ENCODE measurements at regions not wholly inside any gene's neighbourhood (a gene's known extent, or its start where the extent isn't known, plus 50 kb on each side); places are given as distances from the start of the nearest gene placed in this dataset.
"Not testable (repeated sequence)": the region's sequence is repeated elsewhere in the genome, so short reads cannot be mapped to it uniquely, and the experiment has no call there.

DNA sequence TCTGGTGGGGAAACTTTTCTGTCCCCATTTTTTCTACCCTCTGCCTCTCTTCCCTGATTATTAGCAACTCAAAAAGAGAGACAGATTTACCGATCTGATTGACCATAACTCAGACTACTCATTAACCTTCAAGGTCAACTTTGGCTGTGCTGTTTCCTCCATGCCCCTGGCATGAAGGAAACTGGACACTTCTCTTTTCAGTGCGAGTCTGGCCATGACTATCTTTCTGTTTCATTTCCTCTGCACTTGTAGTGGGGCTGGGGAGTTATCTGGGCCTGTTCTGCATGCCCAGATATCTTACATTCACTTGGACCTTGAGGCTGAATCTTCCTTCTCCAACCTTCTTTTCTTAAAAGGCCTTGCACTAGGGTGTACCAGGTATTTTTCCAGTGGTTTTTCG is 76.9 kb upstream of the SLCO2A1 start:
- H3K27ac ChIP-seq = no peak overlapping the region
- ChIA-PET POLR2A (ENCODE audit: low non-redundant PET) (no interaction called here), CTCF (no interaction called here)
- DNase-seq (ENCODE audit: low spot score) = no peak
- TF ChIP-seq, protein P1, sequence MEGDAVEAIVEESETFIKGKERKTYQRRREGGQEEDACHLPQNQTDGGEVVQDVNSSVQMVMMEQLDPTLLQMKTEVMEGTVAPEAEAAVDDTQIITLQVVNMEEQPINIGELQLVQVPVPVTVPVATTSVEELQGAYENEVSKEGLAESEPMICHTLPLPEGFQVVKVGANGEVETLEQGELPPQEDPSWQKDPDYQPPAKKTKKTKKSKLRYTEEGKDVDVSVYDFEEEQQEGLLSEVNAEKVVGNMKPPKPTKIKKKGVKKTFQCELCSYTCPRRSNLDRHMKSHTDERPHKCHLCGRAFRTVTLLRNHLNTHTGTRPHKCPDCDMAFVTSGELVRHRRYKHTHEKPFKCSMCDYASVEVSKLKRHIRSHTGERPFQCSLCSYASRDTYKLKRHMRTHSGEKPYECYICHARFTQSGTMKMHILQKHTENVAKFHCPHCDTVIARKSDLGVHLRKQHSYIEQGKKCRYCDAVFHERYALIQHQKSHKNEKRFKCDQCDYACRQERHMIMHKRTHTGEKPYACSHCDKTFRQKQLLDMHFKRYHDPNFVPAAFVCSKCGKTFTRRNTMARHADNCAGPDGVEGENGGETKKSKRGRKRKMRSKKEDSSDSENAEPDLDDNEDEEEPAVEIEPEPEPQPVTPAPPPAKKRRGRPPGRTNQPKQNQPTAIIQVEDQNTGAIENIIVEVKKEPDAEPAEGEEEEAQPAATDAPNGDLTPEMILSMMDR (conservative IDR thresholded peaks at IDR 0.05; ENCODE audit: low read depth) = no peak

DNA sequence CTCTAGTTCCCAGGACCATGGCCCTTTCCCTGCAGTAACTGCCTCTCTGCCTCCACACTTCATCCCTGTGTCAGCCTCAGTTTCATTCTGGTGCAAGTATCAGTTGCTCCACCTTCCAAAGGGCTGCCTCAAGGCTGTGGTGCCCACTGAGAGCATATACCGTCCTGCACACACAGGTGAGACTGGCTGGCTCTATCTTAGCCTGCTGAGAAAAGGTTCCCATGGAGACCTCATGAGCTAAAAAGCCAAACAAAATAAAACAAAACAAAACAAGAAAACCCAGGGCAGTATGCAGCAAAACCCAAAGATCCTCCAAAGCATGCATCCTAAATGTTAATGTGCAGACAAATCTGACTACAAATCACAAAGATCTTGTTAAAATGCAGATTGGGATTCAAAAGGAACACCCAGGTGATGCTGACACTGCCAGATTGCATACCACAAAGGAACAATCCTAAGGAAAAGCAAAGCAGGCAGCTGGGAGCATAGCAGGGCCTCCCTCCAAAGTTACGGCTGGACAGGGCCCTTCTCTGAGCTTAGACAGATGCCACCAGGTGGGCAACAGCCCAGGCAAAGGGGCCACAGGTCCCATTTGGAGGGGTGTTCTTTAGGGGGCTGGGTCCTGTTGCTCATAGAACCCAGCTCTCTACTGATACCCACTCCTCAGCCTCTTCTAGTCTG is 76.3 kb upstream of the SLCO2A1 start:
- no peak for DNase-seq (ENCODE audit: low spot score)
- ChIA-PET POLR2A (ENCODE audit: low non-redundant PET) (no interaction called here), CTCF (no interaction called here)
- TF ChIP-seq, protein P1 (conservative IDR thresholded peaks at IDR 0.05; ENCODE audit: low read depth) = no peak
- no peak overlapping the region for H3K27ac ChIP-seq

DNA sequence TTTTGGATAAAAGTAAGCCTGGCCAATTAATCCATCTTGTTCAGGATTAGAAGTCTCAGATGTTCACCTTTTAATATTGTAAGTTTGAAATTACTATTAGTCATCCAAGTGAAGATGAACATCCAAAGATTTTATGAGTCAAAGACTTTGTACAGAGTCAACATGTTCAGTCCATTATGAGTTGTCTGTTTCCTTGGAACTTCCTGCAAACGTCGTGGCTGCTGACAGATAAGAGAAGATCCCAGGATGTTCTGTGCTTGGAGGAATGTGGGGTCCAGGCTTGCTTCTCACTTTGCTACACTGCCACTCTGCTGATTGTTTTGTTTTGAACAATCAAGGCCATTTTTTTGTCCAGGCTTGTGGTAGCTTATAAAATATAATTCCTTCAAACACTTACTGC is 74.3 kb upstream of the SLCO2A1 start:
- CTCF ChIA-PET = interaction anchor here (1.0 kb wide), 1 partner anchor 21 kb away, joined by 3 read pairs; no protein-coding TSS in a partner anchor
- H3K27ac ChIP-seq = no peak overlapping the region
- TF ChIP-seq, protein P1 (conservative IDR thresholded peaks at IDR 0.05; ENCODE audit: low read depth) = no peak
- no peak for DNase-seq (ENCODE audit: low spot score)
- POLR2A ChIA-PET (ENCODE audit: low non-redundant PET) = no interaction called here

DNA sequence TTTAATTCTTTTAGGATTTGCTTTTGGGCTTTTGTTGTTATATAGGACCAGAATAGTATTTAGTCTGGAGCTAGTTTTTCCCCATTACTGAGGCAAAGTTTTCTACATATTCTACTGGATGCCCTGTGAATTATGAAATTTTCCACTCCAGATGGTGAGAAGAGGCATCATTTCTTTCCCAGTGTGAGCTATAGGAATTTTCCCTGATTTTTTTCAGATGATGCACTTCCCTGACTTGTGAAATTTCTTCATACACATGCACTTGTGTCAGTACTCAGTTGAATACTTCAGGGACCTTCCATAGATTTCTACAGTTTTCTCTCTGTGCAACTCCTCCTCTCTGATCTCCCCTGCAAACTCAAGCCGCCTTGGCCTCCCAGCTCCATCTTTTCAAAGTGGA is 73.7 kb upstream of the SLCO2A1 start:
- TF ChIP-seq, protein P1 (conservative IDR thresholded peaks at IDR 0.05; ENCODE audit: low read depth) = no peak
- no peak overlapping the region for H3K27ac ChIP-seq
- POLR2A ChIA-PET (ENCODE audit: low non-redundant PET) = no interaction called here
- CTCF ChIA-PET = no interaction called here
- DNase-seq (ENCODE audit: low spot score) = no peak

DNA sequence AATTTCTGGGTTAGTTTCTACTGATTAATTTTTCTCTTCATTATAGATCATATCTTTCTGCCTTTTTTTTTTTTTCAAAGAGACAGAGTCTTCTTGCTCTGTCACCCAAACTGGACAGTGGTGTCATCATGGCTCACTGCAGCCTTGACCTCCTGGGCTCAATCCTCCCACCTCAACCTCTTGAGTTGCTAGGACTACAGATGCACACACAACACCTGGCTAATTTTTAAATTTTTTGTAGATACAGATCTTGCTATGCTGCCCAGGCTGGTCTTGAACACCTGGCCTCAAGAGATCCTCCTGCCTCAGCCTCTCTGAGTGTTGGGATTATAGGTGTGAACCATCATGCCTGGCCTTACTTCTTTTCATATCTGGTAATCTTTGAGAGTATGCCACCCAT is 73.3 kb upstream of the SLCO2A1 start:
- no peak overlapping the region for H3K27ac ChIP-seq
- no peak for DNase-seq (ENCODE audit: low spot score)
- TF ChIP-seq, protein P1 (conservative IDR thresholded peaks at IDR 0.05; ENCODE audit: low read depth) = no peak
- POLR2A ChIA-PET (ENCODE audit: low non-redundant PET) = no interaction called here
- CTCF ChIA-PET = no interaction called here

DNA sequence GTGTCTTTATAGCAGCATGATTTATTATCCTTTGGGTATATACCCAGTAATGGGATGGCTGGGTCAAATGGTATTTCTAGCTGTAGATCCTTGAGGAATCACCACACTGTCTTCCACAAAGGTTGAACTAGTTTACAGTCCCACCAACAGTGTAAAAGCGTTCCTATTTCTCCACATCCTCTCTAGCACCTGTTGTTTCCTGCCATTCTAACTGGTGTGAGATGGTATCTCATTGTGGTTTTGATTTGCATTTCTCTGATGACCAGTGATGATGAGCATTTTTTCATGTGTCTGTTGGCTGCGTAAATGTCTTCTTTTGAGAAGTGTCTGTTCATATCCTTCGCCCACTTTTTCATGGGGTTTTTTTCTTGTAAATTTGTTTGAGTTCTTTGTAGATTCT is 66.5 kb upstream of the SLCO2A1 start:
- CTCF ChIA-PET = not testable (repeated sequence)

DNA sequence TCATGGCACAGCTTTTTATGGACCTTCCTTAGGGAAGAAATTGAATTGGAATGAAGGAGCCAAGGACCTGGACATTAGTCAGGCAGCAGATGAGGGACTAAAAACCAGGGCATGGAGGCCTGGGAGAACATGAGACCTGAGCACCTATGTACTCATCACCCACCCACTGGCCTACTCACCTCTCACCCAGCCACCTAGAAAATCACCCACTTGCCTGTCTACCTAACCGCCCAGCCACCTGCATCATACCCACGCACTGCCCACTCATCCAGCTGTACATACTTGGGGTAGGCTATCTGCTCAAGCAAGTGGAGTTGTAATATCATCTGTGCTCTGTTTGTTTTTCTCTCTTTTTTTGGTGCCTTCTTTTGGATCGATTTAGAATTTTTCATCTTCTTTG is 65.3 kb upstream of the SLCO2A1 start:
- ChIA-PET CTCF (no interaction called here), POLR2A (ENCODE audit: low non-redundant PET) (no interaction called here)
- TF ChIP-seq, protein P1 (conservative IDR thresholded peaks at IDR 0.05; ENCODE audit: low read depth) = no peak
- no peak overlapping the region for H3K27ac ChIP-seq
- no peak for DNase-seq (ENCODE audit: low spot score)

More for the DNA sequence above, 66.5 kb upstream of the SLCO2A1 start:
- H3K27ac ChIP-seq; DNase-seq (ENCODE audit: low spot score); POLR2A ChIA-PET (ENCODE audit: low non-redundant PET): not testable (repeated sequence)
